NCI-H82 treated with DMSO at 0.1 percent for 48 hours (cell line): ENCODE measurements at regions not wholly inside any gene's neighbourhood (a gene's known extent, or its start where the extent isn't known, plus 50 kb on each side); places are given as distances from the start of the nearest gene placed in this dataset.

Source experiments
- DNase-seq: peaks from one replicate; lab custom pipeline; 2025; ENCODE audit not compliant: unreplicated experiment; lab: John Stamatoyannopoulos, UW

GRCh38 chr20:58565461-58566175 lies 50.4 kb upstream of the APCDD1L start:
- DNase-seq = no peak
